Loucy (cell line): ENCODE measurements at regions not wholly inside any gene's neighbourhood (a gene's known extent, or its start where the extent isn't known, plus 50 kb on each side); places are given as distances from the start of the nearest gene placed in this dataset.

Experiments
- H2AFZ ChIP-seq: fragments of 200-600 bp; sonication (generic); 2 replicates; pipeline ENCODE4 v1.6.0; 2016; ENCODE audit warnings: antibody characterized with exemption, mild to moderate bottlenecking, low read length, moderate library complexity
- H3F3A ChIP-seq: fragments of 200-600 bp; 2 replicates; pipeline ENCODE4 v1.6.0; 2016; ENCODE audit warnings: antibody characterized with exemption, low read depth, mild to moderate bottlenecking
- H3K27me3 ChIP-seq: fragments of 200-600 bp; sonication (generic); 2 replicates; pipeline ENCODE4 v1.6.1; 2014; ENCODE audit warnings: low read length, mild to moderate bottlenecking; ENCODE audit not compliant: insufficient read depth, poor library complexity, severe bottlenecking
- H3K36me3 ChIP-seq: fragments of 200-600 bp; sonication (generic); 2 replicates; pipeline ENCODE4 v1.6.1; 2016; ENCODE audit warnings: low read length; ENCODE audit not compliant: insufficient read depth
- H3K4me1 ChIP-seq: fragments of 200-600 bp; sonication (generic); 2 replicates; pipeline ENCODE4 v1.5.1; 2014; ENCODE audit warnings: low read length, mild to moderate bottlenecking; ENCODE audit not compliant: insufficient read depth, poor library complexity, severe bottlenecking
- H3K4me2 ChIP-seq: fragments of 200-600 bp; sonication (generic); 2 replicates; pipeline ENCODE4 v1.6.0; 2014; ENCODE audit warnings: antibody characterized with exemption, low read length, low read depth, mild to moderate bottlenecking; ENCODE audit not compliant: poor library complexity, severe bottlenecking
- H3K4me3 ChIP-seq: fragments of 200-600 bp; sonication (generic); 2 replicates; pipeline ENCODE4 v1.5.1; 2014; ENCODE audit warnings: low read length, mild to moderate bottlenecking, mixed read lengths; ENCODE audit not compliant: poor library complexity, severe bottlenecking
- H3K79me2 ChIP-seq: fragments of 200-600 bp; sonication (generic); 2 replicates; pipeline ENCODE4 v1.6.1; 2014; ENCODE audit warnings: low read length; ENCODE audit not compliant: insufficient read depth
- H3K9ac ChIP-seq: fragments of 200-600 bp; sonication (generic); 2 replicates; pipeline ENCODE4 v1.6.0; 2014; ENCODE audit warnings: mild to moderate bottlenecking, low read depth, low read length, moderate library complexity; ENCODE audit not compliant: poor library complexity, severe bottlenecking
- H3K9me2 ChIP-seq: fragments of 200-600 bp; sonication (generic); replicated peaks from 2 replicates; pipeline ENCODE4 v1.6.1; 2016; ENCODE audit warnings: low read depth, low read length, mixed read lengths
- H3K9me3 ChIP-seq: fragments of 200-600 bp; sonication (generic); 2 replicates; pipeline ENCODE4 v1.6.1; 2014; ENCODE audit warnings: mild to moderate bottlenecking, antibody characterized with exemption, low read length, low read depth; ENCODE audit not compliant: insufficient read depth
- H4K20me1 ChIP-seq: fragments of 200-600 bp; sonication (generic); 2 replicates; pipeline ENCODE4 v1.6.0; 2014; ENCODE audit warnings: antibody characterized with exemption, low read length, mild to moderate bottlenecking; ENCODE audit not compliant: insufficient read depth, poor library complexity, severe bottlenecking
- CTCF ChIP-seq: fragments of 200-600 bp; sonication (generic); conservative IDR thresholded peaks from 2 replicates; pipeline ENCODE4 v1.5.1; 2014; ENCODE audit warnings: mild to moderate bottlenecking, antibody characterized with exemption, low read length
- EZH2phosphoT487 ChIP-seq: fragments of 200-600 bp; IDR thresholded peaks from 2 replicates; pipeline ENCODE4 v1.6.1; 2018; ENCODE audit warnings: antibody characterized with exemption, mild to moderate bottlenecking, moderate library complexity, borderline replicate concordance

DNA sequence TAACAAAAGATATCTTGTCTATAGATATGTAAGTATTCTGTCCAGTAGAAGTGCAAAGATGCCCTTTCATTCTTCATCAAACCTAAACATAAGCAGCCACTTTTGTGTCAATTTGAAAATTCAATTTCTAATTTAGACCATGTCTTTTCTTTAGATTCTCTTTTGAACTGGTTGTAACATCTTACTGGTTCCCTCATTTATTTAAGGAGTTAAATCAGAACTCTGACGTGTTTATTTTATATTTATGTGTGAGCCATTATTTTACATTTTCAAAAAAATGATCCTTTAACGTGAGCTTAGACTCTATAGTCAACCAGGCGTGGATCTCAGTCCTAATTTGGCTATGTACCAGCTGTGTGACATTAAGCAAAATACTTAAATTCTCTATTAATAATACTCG is 74.0 kb upstream of the PHYHIPL start:
- no peaks in the 10 kb centered on the region for H4K20me1 ChIP-seq
- H2AFZ ChIP-seq = no peak overlapping the region
- no peaks in the 10 kb centered on the region for H3K9me3 ChIP-seq
- H3F3A ChIP-seq = no peaks in the 10 kb centered on the region
- H3K36me3 ChIP-seq = no peaks in the 10 kb centered on the region
- H3K4me1 ChIP-seq = no peaks in the 10 kb centered on the region
- no peaks in the 10 kb centered on the region for H3K27me3 ChIP-seq
- H3K9me2 ChIP-seq = no peaks in the 10 kb centered on the region
- H3K4me3 ChIP-seq = no peak overlapping the region
- no peaks in the 10 kb centered on the region for H3K79me2 ChIP-seq
- no peak overlapping the region for H3K9ac ChIP-seq
- H3K4me2 ChIP-seq = no peak overlapping the region
- TF ChIP-seq CTCF = no peak
- TF ChIP-seq EZH2phosphoT487 = no peak

- TF ChIP-seq EZH2phosphoT487 = no peak
These were observed 72.3 kb upstream of the PHYHIPL start for GRCh38 chr10:59104186-59104585.

GRCh38 chr10:59106441-59106840 is 70.0 kb upstream of the PHYHIPL start:
- Histone ChIP-seq H3K9me2 (no peaks in the 10 kb centered on the region), H3K9me3 (no peaks in the 10 kb centered on the region), H3K4me1 (no peaks in the 10 kb centered on the region), H3K9ac (no peak overlapping the region), H3K27me3 (no peaks in the 10 kb centered on the region), H3K36me3 (no peaks in the 10 kb centered on the region), H3F3A (no peaks in the 10 kb centered on the region), H2AFZ (no peak overlapping the region), H3K79me2 (no peaks in the 10 kb centered on the region), H3K4me2 (no peak overlapping the region), H4K20me1 (no peaks in the 10 kb centered on the region), H3K4me3 (no peak overlapping the region)
- TF ChIP-seq EZH2phosphoT487 (no peak), CTCF (no peak)

More at GRCh38 chr10:59104186-59104585, 72.3 kb upstream of the PHYHIPL start:
- Histone ChIP-seq H3K4me1 (no peaks in the 10 kb centered on the region), H4K20me1 (no peaks in the 10 kb centered on the region), H3K4me3 (no peak overlapping the region), H3K9ac (no peak overlapping the region), H3F3A (no peaks in the 10 kb centered on the region), H3K9me3 (no peaks in the 10 kb centered on the region), H3K4me2 (no peak overlapping the region), H3K27me3 (no peaks in the 10 kb centered on the region), H3K36me3 (no peaks in the 10 kb centered on the region), H3K9me2 (no peaks in the 10 kb centered on the region), H3K79me2 (no peaks in the 10 kb centered on the region), H2AFZ (no peak overlapping the region)

DNA sequence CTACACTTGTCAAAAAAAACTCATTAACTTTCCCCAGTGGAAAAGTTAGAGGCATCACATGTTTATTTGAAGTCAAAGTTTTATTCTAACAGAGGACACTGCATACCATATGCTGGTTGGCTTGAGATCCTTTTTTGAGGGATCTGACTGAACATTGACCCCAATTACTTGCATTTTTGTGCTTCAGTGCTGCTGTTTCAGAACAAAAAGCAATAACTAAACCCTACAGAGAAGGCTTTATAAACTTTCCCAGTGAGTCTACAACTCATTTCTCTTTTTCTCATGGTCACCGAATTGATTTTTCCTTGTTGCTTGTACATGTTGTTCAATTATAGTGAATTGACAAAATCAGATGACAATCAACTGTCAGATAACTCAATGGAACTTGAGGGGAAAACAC is 69.3 kb upstream of the PHYHIPL start:
- Histone ChIP-seq H3K79me2 (no peaks in the 10 kb centered on the region), H3K4me2 (no peak overlapping the region), H3K36me3 (no peaks in the 10 kb centered on the region), H3K4me3 (no peak overlapping the region), H3K9ac (no peak overlapping the region), H4K20me1 (no peaks in the 10 kb centered on the region), H3K9me2 (no peaks in the 10 kb centered on the region), H2AFZ (no peak overlapping the region), H3K27me3 (no peaks in the 10 kb centered on the region), H3K9me3 (no peaks in the 10 kb centered on the region), H3F3A (no peaks in the 10 kb centered on the region), H3K4me1 (no peaks in the 10 kb centered on the region)
- no peak for TF ChIP-seq EZH2phosphoT487
- TF ChIP-seq CTCF = no peak
